ENCODE measurements at regions not wholly inside any gene's neighbourhood (a gene's known extent, or its start where the extent isn't known, plus 50 kb on each side); places are given as distances from the start of the nearest gene placed in this dataset.
A peak's percentile ranks its signal among the peaks of the same experiment; 100 is the strongest.

GRCh38 chr2:150978053-150978452 lies 283.6 kb downstream of the RBM43 start:
- no peak for TF ChIP-seq SNAI2 (CRISPR knock-in tag; IDR thresholded peaks at IDR 0.05)
- no peak for TF ChIP-seq CREB5 (CRISPR knock-in tag; IDR thresholded peaks at IDR 0.05; ENCODE audit: low read depth)
- TF ChIP-seq CSDC2 (CRISPR knock-in tag; IDR thresholded peaks at IDR 0.05): no peak
- TF ChIP-seq ZFP30 (CRISPR knock-in tag; IDR thresholded peaks at IDR 0.05): no peak
- no peak for TF ChIP-seq ZNF565 (CRISPR knock-in tag; conservative IDR thresholded peaks at IDR 0.05; ENCODE audit: low read depth)
- TF ChIP-seq, protein P1, sequence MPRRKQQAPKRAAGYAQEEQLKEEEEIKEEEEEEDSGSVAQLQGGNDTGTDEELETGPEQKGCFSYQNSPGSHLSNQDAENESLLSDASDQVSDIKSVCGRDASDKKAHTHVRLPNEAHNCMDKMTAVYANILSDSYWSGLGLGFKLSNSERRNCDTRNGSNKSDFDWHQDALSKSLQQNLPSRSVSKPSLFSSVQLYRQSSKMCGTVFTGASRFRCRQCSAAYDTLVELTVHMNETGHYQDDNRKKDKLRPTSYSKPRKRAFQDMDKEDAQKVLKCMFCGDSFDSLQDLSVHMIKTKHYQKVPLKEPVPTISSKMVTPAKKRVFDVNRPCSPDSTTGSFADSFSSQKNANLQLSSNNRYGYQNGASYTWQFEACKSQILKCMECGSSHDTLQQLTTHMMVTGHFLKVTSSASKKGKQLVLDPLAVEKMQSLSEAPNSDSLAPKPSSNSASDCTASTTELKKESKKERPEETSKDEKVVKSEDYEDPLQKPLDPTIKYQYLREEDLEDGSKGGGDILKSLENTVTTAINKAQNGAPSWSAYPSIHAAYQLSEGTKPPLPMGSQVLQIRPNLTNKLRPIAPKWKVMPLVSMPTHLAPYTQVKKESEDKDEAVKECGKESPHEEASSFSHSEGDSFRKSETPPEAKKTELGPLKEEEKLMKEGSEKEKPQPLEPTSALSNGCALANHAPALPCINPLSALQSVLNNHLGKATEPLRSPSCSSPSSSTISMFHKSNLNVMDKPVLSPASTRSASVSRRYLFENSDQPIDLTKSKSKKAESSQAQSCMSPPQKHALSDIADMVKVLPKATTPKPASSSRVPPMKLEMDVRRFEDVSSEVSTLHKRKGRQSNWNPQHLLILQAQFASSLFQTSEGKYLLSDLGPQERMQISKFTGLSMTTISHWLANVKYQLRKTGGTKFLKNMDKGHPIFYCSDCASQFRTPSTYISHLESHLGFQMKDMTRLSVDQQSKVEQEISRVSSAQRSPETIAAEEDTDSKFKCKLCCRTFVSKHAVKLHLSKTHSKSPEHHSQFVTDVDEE (CRISPR knock-in tag; IDR thresholded peaks at IDR 0.05): peak; percentile 37; the same call in 1 of the 2 replicates
- TF ChIP-seq ZFP3 (CRISPR knock-in tag; IDR thresholded peaks at IDR 0.05): no peak
- no peak for TF ChIP-seq ISL1 (CRISPR knock-in tag; IDR thresholded peaks at IDR 0.05)
- no peak for TF ChIP-seq ARNTL (CRISPR knock-in tag; IDR thresholded peaks at IDR 0.05; ENCODE audit: borderline replicate concordance, low read depth)
- no peak for TF ChIP-seq ZC3H10 (CRISPR knock-in tag; IDR thresholded peaks at IDR 0.05)
